NCI-H1092 treated with DMSO at 0.1 percent for 48 hours (cell line): ENCODE measurements at regions not wholly inside any gene's neighbourhood (a gene's known extent, or its start where the extent isn't known, plus 50 kb on each side); places are given as distances from the start of the nearest gene placed in this dataset.

ENCODE experiments used
- DNase-seq: peaks from one replicate; lab custom pipeline; 2025; lab: John Stamatoyannopoulos, UW

DNA sequence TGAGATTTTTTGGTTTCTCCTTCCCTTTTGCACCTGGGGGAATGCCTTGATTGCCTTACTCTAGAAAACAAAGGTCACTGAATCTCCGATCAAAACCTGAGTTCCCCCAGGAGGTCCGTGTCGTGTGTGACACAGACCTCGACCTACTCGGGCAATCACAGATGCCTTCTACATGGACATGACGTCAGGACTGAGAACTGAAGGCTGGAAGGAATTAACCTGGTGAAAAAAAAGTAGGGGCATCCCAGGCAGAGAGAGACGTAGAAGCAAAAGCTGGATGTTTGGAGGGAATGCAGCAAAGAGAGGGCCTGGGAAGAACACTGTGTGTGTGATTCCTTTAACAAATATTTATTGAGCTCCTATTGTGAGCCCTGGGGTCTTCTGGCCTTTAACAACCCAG, 178.0 kb downstream of the PRDM2 start:
- no peak for DNase-seq

DNA sequence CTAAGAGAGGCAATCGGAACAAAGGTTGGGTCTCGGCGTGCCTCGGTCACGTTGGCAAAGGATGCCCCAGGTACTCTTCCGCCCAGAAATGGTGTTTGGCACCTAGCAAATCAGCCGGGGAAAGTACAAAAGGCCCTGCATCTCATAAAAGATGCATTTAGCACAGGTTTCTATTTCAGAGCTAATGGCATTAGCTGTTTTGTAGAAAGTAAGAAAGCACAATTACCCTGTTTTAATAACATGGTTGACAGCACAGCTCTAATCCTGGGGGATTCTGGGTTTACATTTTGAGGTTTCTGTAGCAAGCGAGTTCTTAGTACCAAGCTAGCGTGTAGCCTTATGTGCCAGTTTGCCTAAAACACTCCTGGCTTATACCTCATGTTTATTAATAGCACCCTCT, 178.5 kb downstream of the PRDM2 start:
- DNase-seq = no peak

DNA sequence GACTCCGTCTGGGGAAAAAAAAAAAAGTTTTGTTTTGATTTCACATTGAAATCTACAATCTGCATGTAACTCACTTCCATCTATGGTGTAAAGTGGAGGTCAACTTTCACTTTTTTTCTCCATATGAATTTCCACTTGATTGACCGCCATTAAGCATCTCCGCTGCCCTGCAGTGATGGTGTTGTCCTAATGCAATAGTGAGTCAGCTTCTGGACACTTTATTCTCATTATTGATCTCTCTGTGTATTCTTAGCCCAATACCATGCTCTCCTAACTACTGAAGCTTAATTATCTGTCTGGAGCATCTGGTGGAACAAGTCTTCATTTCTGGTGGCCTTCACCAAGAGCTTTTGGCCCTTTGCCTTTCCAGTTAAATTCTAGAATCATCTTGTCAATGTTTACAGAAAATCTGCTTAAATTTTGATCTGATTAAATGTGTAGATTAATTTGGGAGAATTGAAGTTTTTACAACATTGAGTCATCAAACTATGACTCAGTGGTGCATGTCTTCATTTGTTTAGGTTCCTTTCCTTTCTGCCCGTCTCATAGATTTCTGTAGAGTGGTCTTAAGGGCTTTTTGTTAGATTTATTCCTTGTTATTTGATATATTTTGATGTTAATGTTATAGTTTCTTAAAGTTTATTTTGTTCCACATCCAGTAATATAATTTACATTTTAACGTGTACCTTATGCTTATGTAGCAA, 181.5 kb downstream of the PRDM2 start:
- DNase-seq = no peak

DNA sequence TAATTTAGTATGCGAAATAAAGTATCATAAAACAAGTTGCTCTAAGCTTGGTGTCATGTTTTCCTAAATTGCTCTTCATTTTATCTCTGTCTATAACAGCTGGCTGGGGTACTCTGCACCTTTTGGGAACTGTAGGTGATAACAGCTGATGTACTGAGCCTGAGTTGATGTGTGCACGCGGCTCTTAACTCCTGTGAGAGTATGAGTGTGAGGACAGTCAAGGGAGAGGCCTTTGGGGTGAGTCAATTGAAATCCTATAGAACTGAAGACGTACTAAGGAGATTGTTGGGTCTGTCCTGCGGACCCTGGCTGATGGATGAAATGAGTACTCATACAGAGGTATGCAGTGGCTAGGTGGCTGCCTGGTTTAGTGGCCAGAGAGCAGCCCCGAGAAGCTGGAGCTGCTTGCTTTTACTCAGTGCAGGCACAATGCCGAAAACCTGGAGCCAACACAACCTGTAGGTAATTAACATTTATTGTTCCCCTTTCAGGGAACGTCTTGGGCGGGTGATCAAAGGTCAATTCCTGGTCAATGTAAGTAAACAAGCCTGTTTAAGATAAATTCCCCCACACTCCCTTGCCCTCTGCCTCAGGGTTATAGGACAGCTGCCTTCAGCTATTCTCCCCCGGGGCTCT, 188.5 kb downstream of the PRDM2 start:
- no peak for DNase-seq

DNA sequence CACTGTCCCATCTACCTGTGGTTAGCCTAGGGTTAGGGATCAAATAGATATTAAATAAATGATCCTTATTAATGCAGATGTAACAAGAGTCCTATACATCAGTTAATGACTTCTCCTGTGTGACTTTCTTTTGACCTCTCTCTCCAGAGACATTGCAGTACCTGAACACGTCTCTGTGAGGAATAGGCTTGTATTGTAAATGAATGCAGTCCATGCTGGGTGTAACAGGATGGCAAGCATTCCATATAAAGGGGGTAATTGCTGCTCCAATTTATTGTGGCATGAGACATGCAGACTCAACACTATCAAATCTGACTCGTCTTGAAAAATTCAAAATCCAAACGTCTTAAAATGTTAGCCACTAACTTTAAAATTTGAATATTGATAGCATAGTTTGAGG, 189.5 kb downstream of the PRDM2 start:
- no peak for DNase-seq

DNA sequence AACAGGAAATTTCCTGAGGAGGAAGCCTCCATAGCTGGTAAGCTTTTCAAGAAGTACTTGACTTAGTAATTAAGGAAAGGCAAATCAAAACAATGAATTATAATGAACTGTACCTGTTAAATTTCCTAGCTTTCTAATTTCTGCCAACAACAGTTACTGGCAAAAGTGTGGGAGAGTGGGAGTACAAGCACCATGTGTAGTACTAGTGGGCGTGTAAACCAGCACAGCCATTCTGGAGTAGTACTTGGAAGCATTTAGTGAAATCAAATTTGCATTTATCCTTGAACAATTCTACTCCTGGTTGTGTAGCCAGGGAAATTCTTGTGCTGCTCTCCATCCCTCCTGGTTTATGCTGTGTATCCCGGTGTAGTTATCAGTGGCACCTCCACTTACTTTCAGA, 190.8 kb downstream of the PRDM2 start:
- DNase-seq = no peak

DNA sequence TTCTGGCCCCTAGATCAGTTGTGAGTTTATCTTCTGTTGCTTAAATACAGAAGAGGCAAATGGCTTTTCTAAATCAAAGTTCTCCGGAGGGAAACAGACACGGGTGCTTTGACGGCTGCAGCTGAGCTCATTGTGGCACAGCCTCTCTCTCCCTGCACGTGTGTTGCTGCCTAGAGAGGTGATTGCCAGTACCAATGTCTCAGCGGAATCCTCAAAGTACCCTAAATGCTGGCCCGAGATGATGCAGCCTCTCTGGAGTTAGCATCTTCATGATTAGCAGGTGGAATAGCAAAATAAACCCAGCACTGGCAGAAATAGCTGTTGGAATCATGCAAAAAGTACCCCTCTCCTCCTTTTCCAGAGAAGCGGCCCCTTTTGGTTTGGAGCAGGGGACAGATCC, 192.2 kb downstream of the PRDM2 start:
- no peak for DNase-seq

DNA sequence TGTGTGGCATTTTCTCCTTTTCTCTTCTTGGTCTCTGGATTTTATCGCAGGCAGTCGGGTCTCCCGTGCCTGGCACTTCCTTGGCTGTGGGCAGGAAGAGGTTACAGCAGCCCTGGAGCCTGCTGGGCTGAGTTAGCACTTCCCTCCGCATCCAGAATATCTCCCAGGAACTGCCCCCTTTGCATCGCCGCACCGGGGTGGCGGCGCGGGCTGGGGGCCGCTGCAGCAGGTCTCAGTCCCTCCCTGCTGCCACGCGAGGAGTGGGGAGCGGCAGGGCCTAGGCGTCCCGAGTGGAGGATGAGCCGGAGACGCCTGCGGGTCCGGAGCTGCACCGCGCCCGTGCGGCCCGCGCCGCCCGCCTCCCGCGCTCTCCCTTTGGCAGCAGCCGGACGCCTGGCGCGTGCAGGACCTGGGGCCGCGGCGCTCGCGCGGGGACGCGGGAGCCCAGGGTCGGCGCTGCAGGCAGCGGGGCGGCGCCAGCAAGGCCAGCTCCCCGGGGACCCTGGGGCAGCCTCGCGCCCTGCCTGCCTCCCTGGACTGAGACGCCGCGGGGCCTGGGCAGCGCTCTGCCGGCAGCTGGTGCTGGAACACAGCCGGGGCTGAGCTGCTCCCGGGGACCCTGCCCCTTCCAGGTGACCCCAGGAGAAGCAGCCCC, 192.8 kb downstream of the PRDM2 start:
- DNase-seq = peak; percentile 54

DNA sequence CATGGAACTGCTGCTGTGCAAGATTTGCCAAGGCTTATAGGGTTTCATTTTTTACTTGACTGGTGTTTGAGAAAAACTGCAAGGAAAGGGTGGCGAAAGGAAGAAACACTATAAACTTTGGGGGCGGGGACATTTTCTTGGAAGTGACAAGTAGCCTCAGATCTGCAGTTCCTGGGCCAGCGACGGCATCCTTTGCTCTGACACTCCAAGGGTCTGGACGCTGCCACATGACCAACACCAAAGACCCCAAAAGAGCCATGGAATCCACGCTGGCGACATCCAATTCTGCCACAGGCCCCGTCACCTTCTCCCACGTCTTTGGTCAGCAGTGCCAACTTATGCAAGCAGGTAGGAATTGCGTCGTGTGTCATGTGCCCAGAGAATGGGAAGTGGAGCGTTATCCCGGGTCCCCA, 193.4 kb downstream of the PRDM2 start:
- no peak for DNase-seq

DNA sequence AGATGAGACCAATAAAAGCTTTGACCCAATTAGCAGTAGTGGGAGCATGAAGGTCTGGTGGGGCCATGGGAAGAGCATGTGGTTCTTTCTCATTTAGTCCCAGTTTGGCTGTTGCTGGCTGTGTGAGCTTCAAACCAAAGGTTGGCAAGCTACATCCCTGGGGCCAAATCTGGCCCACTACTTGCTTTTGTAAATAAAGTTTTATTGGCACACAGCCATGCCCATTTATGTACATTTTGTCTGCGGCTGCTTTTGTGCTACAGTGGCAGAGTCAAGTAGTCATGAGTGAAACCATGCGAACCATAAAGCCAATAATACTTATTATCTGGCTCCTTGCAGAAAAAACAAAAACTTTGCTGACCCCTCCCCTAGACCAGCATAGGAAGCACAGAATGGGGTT, 196.9 kb downstream of the PRDM2 start:
- no peak for DNase-seq

DNA sequence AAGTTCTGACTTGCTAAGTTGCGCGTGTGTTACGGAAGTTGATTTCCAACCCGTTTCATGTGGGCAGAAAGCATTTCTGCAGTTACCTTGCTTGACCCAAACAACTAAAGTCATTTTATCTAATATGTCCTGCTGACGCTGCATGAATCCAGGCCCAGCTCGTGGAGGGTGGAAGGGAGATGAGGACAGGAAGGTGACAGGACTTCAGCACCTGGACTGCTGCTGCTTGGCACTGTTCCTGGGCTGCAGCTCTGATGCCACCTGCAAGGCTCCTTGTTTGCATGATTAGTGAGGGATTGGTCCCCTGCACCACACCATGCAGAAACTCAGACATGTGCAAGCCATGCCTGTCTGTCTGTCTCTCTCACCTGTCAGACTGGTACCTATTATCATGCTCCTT, 198.4 kb downstream of the PRDM2 start:
- DNase-seq = no peak

DNA sequence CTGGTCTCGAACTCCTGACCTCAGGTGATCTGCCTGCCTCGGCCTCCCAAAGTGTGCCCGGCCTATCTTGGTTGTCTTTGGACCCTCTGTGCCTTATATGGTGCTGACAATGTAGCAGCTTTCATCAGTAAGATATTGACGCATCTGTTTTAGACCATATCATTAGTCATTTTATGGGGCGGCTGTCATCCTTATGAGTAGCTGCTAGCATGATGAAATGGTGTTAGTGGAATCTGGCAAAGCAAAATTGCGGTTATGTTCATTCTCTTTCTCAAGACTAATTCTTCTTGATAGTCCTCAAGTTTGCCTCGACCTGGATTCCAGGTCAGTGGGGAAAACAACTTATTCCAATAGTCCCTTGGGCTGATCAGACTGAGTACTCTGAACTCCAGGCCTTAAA, 199.9 kb downstream of the PRDM2 start:
- DNase-seq = no peak

DNA sequence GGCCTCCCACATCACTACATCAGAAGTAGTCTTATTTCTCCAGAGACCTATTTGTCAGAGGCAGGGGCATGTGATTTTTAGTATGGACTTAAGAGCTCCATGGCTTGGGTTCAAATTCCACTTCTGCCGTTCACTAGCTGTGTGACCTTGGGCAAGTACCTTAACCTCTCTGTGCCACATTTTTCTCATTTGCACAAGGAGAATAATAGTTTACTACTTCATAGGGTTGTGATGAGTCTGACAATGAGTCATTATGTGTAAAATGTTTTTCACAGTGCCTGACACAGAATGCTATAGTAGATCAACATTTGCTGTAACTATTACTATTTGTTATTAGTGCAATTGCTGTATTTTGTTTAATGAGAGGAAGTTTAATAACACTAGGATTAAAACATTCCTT, 200.6 kb downstream of the PRDM2 start:
- DNase-seq = no peak

DNA sequence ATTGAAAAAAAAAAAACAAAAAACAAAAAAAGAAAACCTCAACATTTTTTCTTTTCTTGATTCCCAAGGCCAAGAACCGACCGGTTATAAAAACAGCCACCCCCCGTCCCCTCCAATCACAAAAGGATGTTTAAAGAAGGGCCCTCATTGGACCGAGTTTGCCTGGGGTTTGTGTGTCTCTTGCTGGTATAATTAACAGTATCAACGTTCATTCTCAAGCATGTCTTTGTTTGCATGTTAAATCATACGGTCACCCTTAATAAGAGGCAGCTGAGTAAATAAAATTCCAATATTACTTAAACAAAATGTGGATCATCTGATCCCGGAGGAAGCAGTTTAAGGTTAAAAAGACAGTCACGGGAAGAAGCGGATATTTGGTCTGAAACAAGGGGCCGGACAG, 201.1 kb downstream of the PRDM2 start:
- peak; percentile 51 for DNase-seq

DNA sequence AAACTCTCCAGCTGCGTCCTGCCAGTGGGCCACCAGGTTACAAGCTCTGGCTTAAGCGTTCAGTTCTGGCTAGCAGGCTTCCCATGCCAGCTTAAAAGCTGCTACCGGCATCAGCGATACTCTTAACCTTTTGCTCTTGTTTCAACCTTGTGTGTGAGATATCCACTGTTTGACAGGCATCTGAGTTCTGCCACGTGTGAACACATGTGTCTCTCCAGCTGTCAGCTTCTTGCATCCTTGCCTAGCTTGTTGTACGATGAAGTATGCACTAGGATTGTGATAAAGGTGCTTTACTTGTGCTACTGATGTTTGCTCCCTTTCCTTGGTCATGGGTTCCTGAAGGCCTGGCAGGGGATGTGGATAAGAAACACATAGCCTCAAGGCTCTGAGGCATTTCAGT, 201.6 kb downstream of the PRDM2 start:
- DNase-seq = no peak

DNA sequence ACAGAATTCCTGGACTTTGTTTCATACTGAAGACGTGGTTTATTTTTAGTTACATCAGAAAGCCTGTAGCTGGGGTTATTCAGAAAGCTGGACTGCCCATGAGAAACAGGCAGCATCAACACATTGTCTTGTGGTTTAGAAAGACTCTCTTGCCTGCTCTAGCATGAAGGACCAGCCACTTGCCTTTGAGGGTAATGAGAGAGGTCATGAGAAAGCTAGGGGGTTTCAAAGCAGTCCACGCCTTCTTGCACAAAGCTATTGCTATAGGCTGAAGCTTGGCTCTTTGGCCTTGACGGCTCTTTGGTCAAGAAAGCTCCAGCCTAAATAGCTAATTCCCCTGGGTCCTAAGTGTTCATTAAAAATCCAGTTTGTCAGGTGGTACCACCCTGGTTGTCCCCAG, 208.1 kb downstream of the PRDM2 start:
- DNase-seq = no peak

DNA sequence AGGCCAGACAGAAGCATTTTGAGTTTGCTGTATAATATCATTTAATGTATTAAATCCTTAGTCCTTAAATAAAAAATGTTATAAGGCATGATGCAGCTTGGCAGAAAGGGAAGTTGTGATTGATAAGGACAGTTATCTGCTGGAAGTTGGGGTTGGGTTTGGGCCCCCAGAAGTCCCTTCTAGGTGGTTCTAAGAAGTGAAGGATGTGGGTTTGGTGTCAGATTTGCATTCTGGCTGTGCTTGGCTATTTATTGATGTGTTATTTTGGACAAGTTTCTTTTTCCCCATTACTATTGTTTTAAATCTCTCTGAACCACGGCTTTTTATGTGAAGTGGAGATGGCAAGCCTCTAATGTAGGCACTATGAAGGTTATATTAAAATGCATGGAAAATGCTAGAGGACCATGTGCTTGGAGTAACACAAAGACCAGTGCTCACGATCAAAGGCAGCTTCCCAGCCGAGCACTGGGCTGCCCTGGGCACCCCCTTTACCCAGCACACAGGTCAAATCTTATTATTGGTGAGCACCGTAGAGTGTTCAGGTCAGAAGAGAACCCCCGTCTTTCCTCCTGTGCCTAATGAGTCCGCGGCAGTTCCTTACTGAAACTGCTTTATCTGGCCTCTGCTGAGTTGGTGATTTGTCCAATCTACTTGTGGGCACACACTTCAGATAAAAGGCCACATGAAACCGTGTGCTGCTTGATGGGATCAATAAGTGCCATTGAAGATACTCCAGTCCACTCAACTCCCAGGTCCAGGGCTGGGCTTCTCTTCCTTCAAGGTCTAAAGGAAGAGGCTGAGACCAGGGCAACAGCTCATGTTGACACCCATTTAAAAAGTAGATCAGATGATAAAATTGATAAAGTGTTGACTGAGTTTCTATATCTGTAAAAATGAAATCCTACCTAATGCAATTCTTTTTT, 212.0 kb downstream of the PRDM2 start:
- DNase-seq = no peak

DNA sequence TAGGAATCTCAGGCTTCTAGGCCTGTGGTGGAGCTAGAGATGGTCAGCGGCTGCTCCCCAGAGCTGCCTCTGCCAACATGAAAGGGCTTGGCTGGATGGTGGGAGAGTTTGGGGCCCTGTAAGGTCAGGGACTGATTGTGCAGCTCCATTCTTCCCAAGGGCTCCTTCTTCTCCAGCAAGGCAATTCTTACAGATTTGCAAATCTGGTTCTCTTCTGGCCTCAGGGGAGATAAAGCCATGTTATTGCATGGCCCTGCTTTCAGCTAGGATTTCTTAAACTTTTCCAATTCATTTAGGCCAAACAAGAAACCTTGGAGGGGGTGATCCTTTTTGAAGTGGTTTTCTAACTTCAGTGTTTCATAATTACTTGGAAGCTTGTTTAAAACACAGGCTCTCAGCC, 213.4 kb downstream of the PRDM2 start:
- no peak for DNase-seq

DNA sequence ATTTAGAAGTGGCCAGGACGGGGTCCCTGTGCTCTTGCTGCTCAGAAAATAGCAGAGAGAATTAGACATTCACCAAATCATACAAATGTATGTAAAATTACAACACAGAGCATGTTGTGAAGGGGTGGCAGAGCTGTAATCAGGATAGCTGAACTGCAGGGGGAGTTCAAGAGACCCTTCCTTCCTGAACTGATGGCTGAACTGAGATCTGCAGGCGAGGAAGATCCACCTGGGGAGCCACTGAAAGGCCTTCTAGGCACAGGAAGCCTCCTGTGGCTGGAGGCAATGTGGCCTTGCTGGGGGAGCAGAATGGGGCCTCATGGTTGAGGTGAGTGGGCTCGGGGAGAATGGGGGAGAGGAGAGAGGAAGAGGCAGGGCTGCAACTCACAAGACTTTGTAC, 216.5 kb downstream of the PRDM2 start:
- no peak for DNase-seq

DNA sequence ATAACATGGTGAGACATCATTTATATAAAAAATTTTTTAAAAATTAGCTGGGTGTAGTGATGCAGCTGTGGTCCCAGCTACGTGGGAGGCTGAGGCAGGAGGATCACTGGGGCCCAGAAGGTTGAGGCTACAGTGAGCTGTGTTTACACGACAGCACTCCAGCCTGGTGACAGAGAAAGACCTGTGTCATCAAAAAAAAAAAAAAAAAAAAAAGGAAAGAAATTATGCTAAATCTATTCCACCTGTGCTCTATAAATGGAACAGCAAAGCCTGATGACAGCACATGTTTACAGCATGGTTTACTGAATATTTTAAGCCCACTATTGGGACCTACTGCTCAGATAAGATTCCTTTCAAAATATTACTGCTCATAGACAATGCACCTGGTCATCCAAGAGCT, 217.6 kb downstream of the PRDM2 start:
- DNase-seq = no peak

DNA sequence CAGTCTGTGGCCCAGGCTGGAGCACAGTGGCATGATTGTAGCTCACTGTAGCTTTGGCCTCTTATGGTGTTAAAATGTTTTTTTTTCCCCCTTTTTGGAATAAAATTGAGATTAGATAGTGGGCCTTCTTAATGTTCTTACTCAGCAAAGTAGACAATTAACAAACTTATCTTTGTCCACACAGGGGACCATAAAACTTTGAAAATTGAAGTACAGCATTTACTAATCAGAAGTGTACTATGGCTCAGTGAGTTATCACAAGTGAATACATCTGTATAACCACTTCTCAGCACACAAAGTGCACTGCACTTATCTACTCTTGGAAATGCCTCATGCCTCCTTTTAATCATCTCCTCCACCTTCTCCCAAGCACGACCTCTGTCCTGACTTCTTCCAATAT, 218.9 kb downstream of the PRDM2 start:
- no peak for DNase-seq

DNA sequence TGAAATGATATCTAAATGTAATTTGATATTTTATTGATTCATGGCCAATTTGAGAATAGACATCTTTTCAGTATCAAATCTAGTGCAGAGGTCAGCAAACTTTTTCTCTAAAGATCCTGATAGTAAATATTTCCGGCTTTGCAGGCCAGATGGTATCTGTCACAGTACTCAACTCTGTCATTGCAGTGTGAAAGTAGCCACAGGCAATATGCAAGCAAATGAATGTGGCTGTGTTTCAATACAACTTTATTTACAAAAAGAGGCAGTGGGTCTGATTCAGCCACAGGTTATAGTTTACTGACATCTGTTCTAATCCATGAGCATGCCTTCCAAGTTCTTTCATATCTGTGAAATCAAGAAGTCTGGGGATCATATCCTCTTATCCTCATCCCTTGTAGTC, 221.2 kb downstream of the PRDM2 start:
- no peak for DNase-seq
